Lower leg skin (tissue), 3 donors: ENCODE measurements at regions not wholly inside any gene's neighbourhood (a gene's known extent, or its start where the extent isn't known, plus 50 kb on each side); places are given as distances from the start of the nearest gene placed in this dataset.

Experiments used
- CTCF ChIP-seq, 3 donors: fragments of 450-650 bp; IDR thresholded peaks; one replicate each; pipeline ENCODE4 v1.5.1; 2016; ENCODE audit warnings: antibody characterized with exemption in 3 of 3, mild to moderate bottlenecking in 3 of 3, moderate library complexity in 2 of 3
- POLR2A ChIP-seq, 2 donors: fragments of 450-650 bp; IDR thresholded peaks; one replicate each; pipeline ENCODE4 v1.6.1; 2016 to 2017; ENCODE audit warnings: antibody characterized with exemption in 2 of 2, mild to moderate bottlenecking in 1 of 2, moderate library complexity in 1 of 2

GRCh38 chr13:37457612-37458011 lies 141.0 kb downstream of the POSTN start:
- TF ChIP-seq POLR2A (IDR thresholded peaks at IDR 0.05) = no peak
- TF ChIP-seq CTCF (IDR thresholded peaks at IDR 0.05) = no peak
